Vagina (tissue), 2 donors: ENCODE measurements at regions not wholly inside any gene's neighbourhood (a gene's known extent, or its start where the extent isn't known, plus 50 kb on each side); places are given as distances from the start of the nearest gene placed in this dataset.

Experiments
- DNase-seq, 2 donors: peaks; one replicate each; pipeline ENCODE4 v3.0.0-alpha.2; 2017; ENCODE audit errors: extremely low spot score in 2 of 2
- H3K27ac ChIP-seq: fragments of 200-600 bp; sonication (generic); one replicate; pipeline ENCODE4 v1.5.1; 2019
- H3K27me3 ChIP-seq: fragments of 200-600 bp; sonication (generic); one replicate; pipeline ENCODE4 v1.5.1; 2019
- H3K36me3 ChIP-seq, 2 donors: fragments of 200-600 bp; sonication (generic); one replicate each; pipeline ENCODE4 v1.5.1; 2017 to 2019
- H3K4me1 ChIP-seq: fragments of 200-600 bp; sonication (generic); one replicate; pipeline ENCODE4 v1.5.1; 2019
- H3K4me3 ChIP-seq, 2 donors: fragments of 200-600 bp; sonication (generic); 1 replicate in 1 of 2; 2 replicates in 1 of 2; pipeline ENCODE4 v1.5.1; 2016 to 2019
- H3K9me3 ChIP-seq: fragments of 200-600 bp; sonication (generic); one replicate; pipeline ENCODE4 v1.5.1; 2019
- POLR2A ChIP-seq, 2 donors: fragments of 450-650 bp; IDR thresholded peaks; one replicate each; pipeline ENCODE4 v1.6.1; 2017; ENCODE audit warnings: antibody characterized with exemption in 2 of 2, mild to moderate bottlenecking in 2 of 2, moderate library complexity in 2 of 2
- POLR2AphosphoS5 ChIP-seq, 2 donors: sonication (generic); formaldehyde crosslinking; IDR thresholded peaks; one replicate each; pipeline ENCODE4 v1.9.0; 2017; ENCODE audit warnings: antibody characterized with exemption in 2 of 2, mild to moderate bottlenecking in 2 of 2, low read depth in 1 of 2; ENCODE audit not compliant: insufficient read depth in 1 of 2
- intact Hi-C: fragments of 100-400 bp; cut with DNase I; formaldehyde crosslinking; loops from one replicate; pipeline ENCODE4 v1.15.1; 2023
- TF ChIP-seq, protein P1 (sequence below), 3 experiments: fragments of 450-650 bp in 2 of 3; fragments of 200-600 bp in 1 of 3; sonication (generic) in 1 of 3; IDR thresholded peaks; one replicate each; pipeline ENCODE4 v1.5.1; 2017 to 2019; ENCODE audit warnings: antibody characterized with exemption in 3 of 3, mild to moderate bottlenecking in 2 of 3, moderate library complexity in 2 of 3

- no peak overlapping the region for H3K27ac ChIP-seq
- H3K4me1 ChIP-seq, result peaks cover 12% of the 10 kb centered on the region
- H3K36me3 ChIP-seq, result no peaks in the 10 kb centered on the region
- intact Hi-C loops, result no loop called here
- TF ChIP-seq POLR2AphosphoS5 (IDR thresholded peaks at IDR 0.05; ENCODE audit: insufficient read depth in 1 of 2, low read depth in 1 of 2) (no peak), POLR2A (IDR thresholded peaks at IDR 0.05) (no peak)
- TF ChIP-seq, protein P1, sequence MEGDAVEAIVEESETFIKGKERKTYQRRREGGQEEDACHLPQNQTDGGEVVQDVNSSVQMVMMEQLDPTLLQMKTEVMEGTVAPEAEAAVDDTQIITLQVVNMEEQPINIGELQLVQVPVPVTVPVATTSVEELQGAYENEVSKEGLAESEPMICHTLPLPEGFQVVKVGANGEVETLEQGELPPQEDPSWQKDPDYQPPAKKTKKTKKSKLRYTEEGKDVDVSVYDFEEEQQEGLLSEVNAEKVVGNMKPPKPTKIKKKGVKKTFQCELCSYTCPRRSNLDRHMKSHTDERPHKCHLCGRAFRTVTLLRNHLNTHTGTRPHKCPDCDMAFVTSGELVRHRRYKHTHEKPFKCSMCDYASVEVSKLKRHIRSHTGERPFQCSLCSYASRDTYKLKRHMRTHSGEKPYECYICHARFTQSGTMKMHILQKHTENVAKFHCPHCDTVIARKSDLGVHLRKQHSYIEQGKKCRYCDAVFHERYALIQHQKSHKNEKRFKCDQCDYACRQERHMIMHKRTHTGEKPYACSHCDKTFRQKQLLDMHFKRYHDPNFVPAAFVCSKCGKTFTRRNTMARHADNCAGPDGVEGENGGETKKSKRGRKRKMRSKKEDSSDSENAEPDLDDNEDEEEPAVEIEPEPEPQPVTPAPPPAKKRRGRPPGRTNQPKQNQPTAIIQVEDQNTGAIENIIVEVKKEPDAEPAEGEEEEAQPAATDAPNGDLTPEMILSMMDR (IDR thresholded peaks at IDR 0.05), result no peak
- H3K27me3 ChIP-seq, result no peaks in the 10 kb centered on the region
- no peak overlapping the region for H3K4me3 ChIP-seq
- no peak for DNase-seq
- H3K9me3 ChIP-seq, result no peaks in the 10 kb centered on the region
These were observed 363.3 kb downstream of the PCDH7 start for GRCh38 chr4:31083456-31083855.

- H3K27me3 ChIP-seq, result no peaks in the 10 kb centered on the region
- no peaks in the 10 kb centered on the region for H3K36me3 ChIP-seq
- peaks cover 12% of the 10 kb centered on the region for H3K4me1 ChIP-seq
- intact Hi-C loops, result no loop called here
- TF ChIP-seq POLR2A (IDR thresholded peaks at IDR 0.05) (no peak), POLR2AphosphoS5 (IDR thresholded peaks at IDR 0.05; ENCODE audit: insufficient read depth in 1 of 2, low read depth in 1 of 2) (no peak)
- TF ChIP-seq, protein P1 (IDR thresholded peaks at IDR 0.05), result no peak
- no peak overlapping the region for H3K27ac ChIP-seq
- no peak overlapping the region for H3K4me3 ChIP-seq
- DNase-seq, result no peak
- no peaks in the 10 kb centered on the region for H3K9me3 ChIP-seq
These were observed 364.7 kb downstream of the PCDH7 start for GRCh38 chr4:31084806-31085416.

DNA sequence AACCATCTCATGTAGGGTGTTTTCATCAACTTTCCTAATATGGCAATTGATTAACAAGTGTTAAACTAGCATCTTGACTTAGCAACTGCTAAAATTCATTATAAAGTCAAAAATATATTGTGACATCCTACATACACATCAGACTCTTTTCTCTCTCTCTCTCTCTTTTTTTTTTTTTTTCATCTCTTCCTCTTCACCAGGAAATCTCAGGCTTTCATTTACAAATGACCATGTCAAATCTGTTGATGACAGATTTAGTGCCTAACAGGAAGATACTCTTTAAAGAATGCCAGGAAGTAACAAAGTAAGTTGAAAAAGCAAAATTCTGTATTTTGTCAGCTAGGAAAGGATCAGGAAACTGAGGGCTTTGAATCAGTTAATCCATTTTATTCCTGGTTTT, 365.5 kb downstream of the PCDH7 start:
- TF ChIP-seq POLR2A (IDR thresholded peaks at IDR 0.05), result no peak
- TF ChIP-seq, protein P1 (IDR thresholded peaks at IDR 0.05), result no peak
- TF ChIP-seq POLR2AphosphoS5 (IDR thresholded peaks at IDR 0.05; ENCODE audit: insufficient read depth in 1 of 2, low read depth in 1 of 2), result no peak
- H3K27ac ChIP-seq, result no peak overlapping the region
- no peaks in the 10 kb centered on the region for H3K36me3 ChIP-seq
- DNase-seq, result no peak
- H3K27me3 ChIP-seq, result no peaks in the 10 kb centered on the region
- intact Hi-C loops, result no loop called here
- peaks cover 10% of the 10 kb centered on the region for H3K4me1 ChIP-seq
- H3K9me3 ChIP-seq, result no peaks in the 10 kb centered on the region
- H3K4me3 ChIP-seq, result no peak overlapping the region

DNA sequence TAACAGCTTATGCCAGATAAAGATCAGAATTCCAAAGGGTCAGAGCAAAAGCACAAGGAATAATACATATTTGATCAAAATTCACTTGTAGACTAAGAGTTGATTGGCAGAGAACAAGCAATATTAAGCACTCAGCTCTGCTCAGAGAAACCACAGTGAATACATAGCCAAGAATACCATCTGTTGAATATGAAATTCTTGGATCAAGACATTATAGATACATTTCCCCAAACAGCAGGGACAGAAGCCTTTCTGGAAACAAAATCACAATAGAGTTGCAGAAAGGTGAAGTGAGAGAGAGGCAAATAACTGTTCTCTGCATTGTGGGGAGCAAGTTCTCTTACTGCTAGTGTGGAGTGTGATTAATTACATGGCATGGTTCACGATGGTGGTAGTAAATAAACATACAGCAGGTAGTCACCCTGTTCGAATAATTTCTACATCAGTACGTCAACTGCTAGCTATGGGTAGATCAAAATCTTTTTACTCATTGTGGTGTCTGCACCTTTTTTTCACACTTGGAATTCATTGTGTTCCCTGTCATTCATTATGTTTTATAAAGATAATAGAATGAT, 366.7 kb downstream of the PCDH7 start:
- Histone ChIP-seq H3K4me1 (peaks cover 8% of the 10 kb centered on the region), H3K27me3 (no peaks in the 10 kb centered on the region), H3K9me3 (no peaks in the 10 kb centered on the region), H3K27ac (no peak overlapping the region), H3K4me3 (no peak overlapping the region), H3K36me3 (no peaks in the 10 kb centered on the region)
- no peak for DNase-seq
- intact Hi-C loops, result no loop called here
- TF ChIP-seq, protein P1 (IDR thresholded peaks at IDR 0.05), result no peak
- TF ChIP-seq POLR2AphosphoS5 (IDR thresholded peaks at IDR 0.05; ENCODE audit: insufficient read depth in 1 of 2, low read depth in 1 of 2), result no peak
- TF ChIP-seq POLR2A (IDR thresholded peaks at IDR 0.05), result no peak

- Histone ChIP-seq H3K9me3 (no peaks in the 10 kb centered on the region), H3K36me3 (no peaks in the 10 kb centered on the region), H3K4me3 (no peak overlapping the region), H3K27ac (no peak overlapping the region), H3K27me3 (no peaks in the 10 kb centered on the region), H3K4me1 (peaks cover 8% of the 10 kb centered on the region)
- TF ChIP-seq, protein P1 (IDR thresholded peaks at IDR 0.05), result no peak
- TF ChIP-seq POLR2A (IDR thresholded peaks at IDR 0.05), result no peak
- TF ChIP-seq POLR2AphosphoS5 (IDR thresholded peaks at IDR 0.05; ENCODE audit: insufficient read depth in 1 of 2, low read depth in 1 of 2), result no peak
- intact Hi-C loops, result no loop called here
- DNase-seq, result no peak
These were observed 368.5 kb downstream of the PCDH7 start for GRCh38 chr4:31088600-31089230.
